PC-9 (cell line): ENCODE measurements at regions not wholly inside any gene's neighbourhood (a gene's known extent, or its start where the extent isn't known, plus 50 kb on each side); places are given as distances from the start of the nearest gene placed in this dataset.
"Not testable (repeated sequence)": the region's sequence is repeated elsewhere in the genome, so short reads cannot be mapped to it uniquely, and the experiment has no call there.

Experiments used
- CTCF ChIP-seq: fragments of 200-600 bp; sonication (generic); conservative IDR thresholded peaks from 2 replicates; pipeline ENCODE4 v1.6.1; 2017; ENCODE audit warnings: mixed run types, antibody characterized with exemption, mild to moderate bottlenecking, moderate library complexity
- EZH2 ChIP-seq: fragments of 200-600 bp; sonication (generic); IDR thresholded peaks from 2 replicates; pipeline ENCODE4 v1.8.0; 2017; ENCODE audit warnings: antibody characterized with exemption, low read depth

GRCh38 chr10:26377224-26377810, 60.8 kb upstream of the APBB1IP start:
- not testable (repeated sequence) for TF ChIP-seq CTCF, EZH2
